ENCODE measurements at regions not wholly inside any gene's neighbourhood (a gene's known extent, or its start where the extent isn't known, plus 50 kb on each side); places are given as distances from the start of the nearest gene placed in this dataset.
A peak's percentile ranks its signal among the peaks of the same experiment; 100 is the strongest.

DNA sequence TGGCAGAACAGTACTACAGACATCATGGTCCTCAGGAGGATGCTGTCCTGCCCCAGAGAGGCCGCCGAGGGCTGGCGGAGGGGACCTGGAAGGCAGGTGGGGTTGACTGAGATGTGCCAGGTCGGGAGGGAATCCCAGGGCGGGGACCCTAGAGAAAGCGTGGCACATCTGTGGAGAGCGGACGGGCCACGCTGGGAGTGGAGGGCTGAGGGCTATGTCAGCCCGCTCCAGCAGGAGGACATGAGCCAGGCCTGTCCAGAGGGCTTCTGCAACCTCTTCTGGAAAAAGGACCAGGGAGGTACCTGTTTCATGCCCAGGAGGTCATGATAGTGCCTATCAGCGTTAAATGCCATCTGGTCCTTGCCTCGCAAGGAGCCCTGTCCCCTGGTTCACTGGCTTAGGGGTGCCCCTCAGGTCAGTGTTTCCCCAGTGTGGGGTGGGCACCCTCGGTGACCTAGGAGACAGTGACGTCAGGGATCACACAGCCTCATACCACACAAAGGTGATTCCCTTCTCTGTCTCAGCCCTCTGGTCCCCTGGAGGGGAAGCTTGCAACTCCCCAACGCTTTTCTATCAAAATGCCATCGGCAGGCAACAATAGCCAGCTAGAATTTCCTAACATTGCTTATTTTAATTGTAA, 103.6 kb upstream of the IER5L start:
- CTCF ChIA-PET = interaction anchor here (1.3 kb wide), 1 partner anchor 139 kb away, joined by 4 read pairs; no protein-coding TSS in a partner anchor

DNA sequence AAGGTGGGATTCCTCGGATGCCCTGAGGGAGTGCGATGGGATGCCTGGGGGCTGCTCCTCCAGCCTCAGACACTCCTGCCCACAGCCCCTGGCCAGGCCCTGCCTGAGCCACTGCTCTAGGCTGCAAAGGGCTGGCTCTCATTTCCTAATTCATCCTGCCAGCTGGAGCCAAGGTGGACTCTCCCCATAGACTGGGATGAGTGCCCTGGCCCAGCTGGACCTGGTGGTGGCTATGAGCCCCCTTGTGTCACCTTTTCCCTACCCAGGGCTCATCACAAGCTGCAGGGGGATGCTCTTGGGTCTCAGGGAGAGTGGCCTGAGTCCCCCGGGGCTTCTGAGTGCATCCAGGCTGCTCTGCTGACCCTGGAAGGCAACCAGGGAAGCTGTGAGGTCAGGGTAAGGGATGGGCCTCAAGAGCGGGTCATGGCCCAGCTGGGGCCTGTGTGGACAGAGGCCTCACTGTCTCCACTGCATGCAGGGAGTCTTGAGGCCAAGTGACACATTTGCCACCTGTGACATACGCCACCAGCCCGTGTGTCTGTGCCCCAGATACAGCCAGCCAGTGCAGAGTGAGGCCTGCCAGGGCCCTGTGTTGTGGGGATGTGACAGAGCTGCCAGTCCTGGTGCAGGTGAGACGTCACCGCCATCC, 102.7 kb upstream of the IER5L start:
- no peak for DNase-seq (ENCODE audit: low spot score)
- TF ChIP-seq CTCF (conservative IDR thresholded peaks at IDR 0.05; ENCODE audit: low read depth) = no peak
- ChIA-PET CTCF (interaction anchor here (0.6 to 0.7 kb wide), 2 partner anchors 129 to 455 kb away, joined by 4 read pairs; no protein-coding TSS in a partner anchor), POLR2A (ENCODE audit: low non-redundant PET) (interaction anchor here (0.5 kb wide), 1 partner anchor 45 kb away, joined by 6 read pairs; no protein-coding TSS in a partner anchor)
- peak overlapping the region; percentile 87 for H3K27ac ChIP-seq

More for the DNA sequence above, 103.6 kb upstream of the IER5L start:
- no peak for DNase-seq (ENCODE audit: low spot score)
- no peak for TF ChIP-seq CTCF (conservative IDR thresholded peaks at IDR 0.05; ENCODE audit: low read depth)
- POLR2A ChIA-PET (ENCODE audit: low non-redundant PET) = interaction anchor here (0.5 kb wide), 1 partner anchor 51 kb away, joined by 3 read pairs; no protein-coding TSS in a partner anchor
- H3K27ac ChIP-seq = peak overlapping the region; percentile 87

- ChIA-PET CTCF (interaction anchor here (0.6 kb wide), 1 partner anchor 456 kb away, joined by 4 read pairs; no protein-coding TSS in a partner anchor), POLR2A (ENCODE audit: low non-redundant PET) (no interaction called here)
- H3K27ac ChIP-seq = peak overlapping the region; percentile 87
- TF ChIP-seq CTCF (conservative IDR thresholded peaks at IDR 0.05; ENCODE audit: low read depth) = no peak
- DNase-seq (ENCODE audit: low spot score) = no peak
These were observed 102.2 kb upstream of the IER5L start for GRCh38 chr9:129280236-129280622.

DNA sequence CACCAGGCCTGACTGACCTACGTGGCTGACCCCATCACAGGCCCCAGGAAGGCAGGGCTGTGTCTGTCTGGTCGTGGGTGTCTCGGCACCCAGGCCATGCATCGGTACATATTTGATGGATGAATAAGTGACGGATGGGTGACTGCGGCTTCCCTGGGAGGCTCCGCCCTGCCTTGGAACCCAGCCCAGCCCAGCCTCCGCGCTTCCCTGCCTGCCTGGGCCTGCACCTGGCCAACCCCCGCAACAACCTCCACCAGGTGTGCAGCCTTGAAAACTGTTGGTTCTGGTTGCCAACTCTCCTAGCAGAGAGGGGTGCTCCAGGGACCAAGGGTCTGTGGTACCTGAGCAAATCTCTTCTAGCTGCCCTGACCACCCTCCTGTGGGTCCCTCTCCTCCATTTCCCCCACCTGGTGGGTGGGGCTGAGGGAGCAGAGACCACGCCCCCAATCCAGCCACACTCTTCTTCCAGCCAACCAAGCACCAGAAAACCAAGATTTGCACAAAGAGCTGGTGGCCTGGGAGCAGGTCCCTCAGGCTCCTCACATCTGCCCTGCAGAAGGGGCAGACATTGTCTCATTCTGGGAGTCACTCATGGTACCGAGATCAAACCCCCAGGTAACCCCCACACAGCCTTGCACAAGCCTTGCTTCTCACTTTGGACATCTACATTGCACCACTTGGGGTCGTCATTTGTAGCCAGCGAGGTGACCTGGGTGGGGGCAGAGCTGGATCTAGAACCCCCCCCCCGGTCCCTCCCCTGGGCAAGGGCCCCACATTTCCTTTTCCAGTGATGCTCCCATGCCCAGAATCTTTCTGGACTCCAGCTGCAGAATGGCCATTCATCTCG, 100.6 kb upstream of the IER5L start:
- CTCF ChIA-PET = interaction anchor here (0.6 to 0.7 kb wide), 2 partner anchors 15 to 222 kb away, joined by 3 read pairs; no protein-coding TSS in a partner anchor
- H3K27ac ChIP-seq = peak overlapping the region; percentile 87
- TF ChIP-seq CTCF (conservative IDR thresholded peaks at IDR 0.05; ENCODE audit: low read depth) = no peak
- peak; percentile 99 for DNase-seq (ENCODE audit: low spot score)
- POLR2A ChIA-PET (ENCODE audit: low non-redundant PET) = interaction anchor here (0.6 to 1.2 kb wide), 3 partner anchors 70 to 101 kb away, joined by 3 read pairs; partner anchors contain the start of gene IER5L

- H3K27ac ChIP-seq = peak overlapping the region; percentile 87
- DNase-seq (ENCODE audit: low spot score) = no peak
- no peak for TF ChIP-seq CTCF (conservative IDR thresholded peaks at IDR 0.05; ENCODE audit: low read depth)
- CTCF ChIA-PET = interaction anchor here (0.6 kb wide), 2 partner anchors 35 to 1430 kb away, joined by 4 to 5 read pairs; no protein-coding TSS in a partner anchor
- POLR2A ChIA-PET (ENCODE audit: low non-redundant PET) = interaction anchor here (0.6 to 1.1 kb wide), 3 partner anchors 9 to 98 kb away, joined by 3 to 6 read pairs (median 4); partner anchors contain the start of gene IER5L
These were observed 98.6 kb upstream of the IER5L start for GRCh38 chr9:129276486-129277230.
